Glomerular visceral epithelial cell (primary cell): ENCODE measurements at regions not wholly inside any gene's neighbourhood (a gene's known extent, or its start where the extent isn't known, plus 50 kb on each side); places are given as distances from the start of the nearest gene placed in this dataset.

Experiments used
- DNase-seq: peaks from one replicate; pipeline ENCODE4 v3.0.0-alpha.2; 2016; ENCODE audit errors: extremely low spot score

- DNase-seq, result no peak
These were observed 396.6 kb upstream of the PCDH20 start for GRCh38 chr13:61812286-61812685.

GRCh38 chr13:61810065-61810464, 394.4 kb upstream of the PCDH20 start:
- no peak for DNase-seq

- DNase-seq, result no peak
These were observed 381.7 kb upstream of the PCDH20 start for GRCh38 chr13:61797397-61797796.

GRCh38 chr13:61795580-61795979, 379.9 kb upstream of the PCDH20 start:
- no peak for DNase-seq

GRCh38 chr13:61779456-61779855, 363.8 kb upstream of the PCDH20 start:
- DNase-seq, result no peak

- DNase-seq, result no peak
These were observed 362.9 kb upstream of the PCDH20 start for GRCh38 chr13:61778531-61778930.

- DNase-seq, result no peak
These were observed 362.2 kb upstream of the PCDH20 start for GRCh38 chr13:61777899-61778298.

- no peak for DNase-seq
These were observed 361.6 kb upstream of the PCDH20 start for GRCh38 chr13:61777271-61777670.

- DNase-seq, result no peak
These were observed 359.3 kb upstream of the PCDH20 start for GRCh38 chr13:61774903-61775302.

- DNase-seq, result no peak
These were observed 355.0 kb upstream of the PCDH20 start for GRCh38 chr13:61770681-61771080.

GRCh38 chr13:61768175-61768574, 352.5 kb upstream of the PCDH20 start:
- DNase-seq, result no peak

- no peak for DNase-seq
These were observed 351.0 kb upstream of the PCDH20 start for GRCh38 chr13:61766667-61767058.

- DNase-seq, result no peak
These were observed 350.5 kb upstream of the PCDH20 start for GRCh38 chr13:61765940-61766666.

GRCh38 chr13:61765181-61765742, 349.6 kb upstream of the PCDH20 start:
- DNase-seq, result no peak

- no peak for DNase-seq
These were observed 346.0 kb upstream of the PCDH20 start for GRCh38 chr13:61761690-61762089.

GRCh38 chr13:61760102-61760501, 344.5 kb upstream of the PCDH20 start:
- DNase-seq, result no peak

- no peak for DNase-seq
These were observed 340.4 kb upstream of the PCDH20 start for GRCh38 chr13:61756031-61756430.

GRCh38 chr13:61751039-61751438, 335.4 kb upstream of the PCDH20 start:
- no peak for DNase-seq

- DNase-seq, result no peak
These were observed 322.6 kb upstream of the PCDH20 start for GRCh38 chr13:61738236-61738750.

GRCh38 chr13:61734683-61735082, 319.0 kb upstream of the PCDH20 start:
- no peak for DNase-seq

GRCh38 chr13:61728471-61728870, 312.8 kb upstream of the PCDH20 start:
- no peak for DNase-seq

- no peak for DNase-seq
These were observed 312.1 kb upstream of the PCDH20 start for GRCh38 chr13:61727767-61728166.

GRCh38 chr13:61725806-61726205, 310.2 kb upstream of the PCDH20 start:
- no peak for DNase-seq

GRCh38 chr13:61722119-61722518, 306.5 kb upstream of the PCDH20 start:
- no peak for DNase-seq
